ENCODE measurements at regions not wholly inside any gene's neighbourhood (a gene's known extent, or its start where the extent isn't known, plus 50 kb on each side); places are given as distances from the start of the nearest gene placed in this dataset.

GRCh38 chr7:17070231-17070708 lies 188.5 kb upstream of the AGR3 start:
- no peak for DNase-seq
- no peaks in the 10 kb centered on the region for H3K27me3 ChIP-seq (replicated peaks; ENCODE audit: insufficient read depth, low read length)
- no peak for TF ChIP-seq EZH2 (optimal IDR thresholded peaks at IDR 0.05; ENCODE audit: low read depth, low read length)
- TF ChIP-seq, protein P1, sequence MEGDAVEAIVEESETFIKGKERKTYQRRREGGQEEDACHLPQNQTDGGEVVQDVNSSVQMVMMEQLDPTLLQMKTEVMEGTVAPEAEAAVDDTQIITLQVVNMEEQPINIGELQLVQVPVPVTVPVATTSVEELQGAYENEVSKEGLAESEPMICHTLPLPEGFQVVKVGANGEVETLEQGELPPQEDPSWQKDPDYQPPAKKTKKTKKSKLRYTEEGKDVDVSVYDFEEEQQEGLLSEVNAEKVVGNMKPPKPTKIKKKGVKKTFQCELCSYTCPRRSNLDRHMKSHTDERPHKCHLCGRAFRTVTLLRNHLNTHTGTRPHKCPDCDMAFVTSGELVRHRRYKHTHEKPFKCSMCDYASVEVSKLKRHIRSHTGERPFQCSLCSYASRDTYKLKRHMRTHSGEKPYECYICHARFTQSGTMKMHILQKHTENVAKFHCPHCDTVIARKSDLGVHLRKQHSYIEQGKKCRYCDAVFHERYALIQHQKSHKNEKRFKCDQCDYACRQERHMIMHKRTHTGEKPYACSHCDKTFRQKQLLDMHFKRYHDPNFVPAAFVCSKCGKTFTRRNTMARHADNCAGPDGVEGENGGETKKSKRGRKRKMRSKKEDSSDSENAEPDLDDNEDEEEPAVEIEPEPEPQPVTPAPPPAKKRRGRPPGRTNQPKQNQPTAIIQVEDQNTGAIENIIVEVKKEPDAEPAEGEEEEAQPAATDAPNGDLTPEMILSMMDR (IDR thresholded peaks at IDR 0.05; ENCODE audit: low read length), result no peak
- TF ChIP-seq EZH2phosphoT487 (IDR thresholded peaks at IDR 0.05; ENCODE audit: low read length), result no peak
- H2AFZ ChIP-seq (ENCODE audit: low read length), result no peak overlapping the region
- no peak overlapping the region for H3K9ac ChIP-seq (ENCODE audit: low read length)
- no peaks in the 10 kb centered on the region for H3K79me2 ChIP-seq (ENCODE audit: low read length)
- no peak overlapping the region for H3K27ac ChIP-seq (ENCODE audit: low read length)
- no peak overlapping the region for H3K4me3 ChIP-seq (ENCODE audit: low read length)
- peaks cover 3% of the 10 kb centered on the region; the same call in 1 of the 2 replicates for H3K4me1 ChIP-seq (ENCODE audit: low read length)
- H4K20me1 ChIP-seq (ENCODE audit: insufficient read depth, low read length), result no peaks in the 10 kb centered on the region
- no peak overlapping the region for H3K4me2 ChIP-seq (ENCODE audit: low read depth, low read length)
- H3F3A ChIP-seq (ENCODE audit: insufficient read depth, low read length), result no peaks in the 10 kb centered on the region
- H3K9me2 ChIP-seq (replicated peaks; ENCODE audit: insufficient read depth, low read length), result no peaks in the 10 kb centered on the region
- no peaks in the 10 kb centered on the region for H3K9me3 ChIP-seq (replicated peaks; ENCODE audit: insufficient read depth, low read length)
- no peaks in the 10 kb centered on the region for H3K36me3 ChIP-seq (replicated peaks; ENCODE audit: insufficient read depth, low read length)

GRCh38 chr7:17071866-17072265 lies 190.1 kb upstream of the AGR3 start:
- Histone ChIP-seq H3F3A (ENCODE audit: insufficient read depth, low read length) (no peaks in the 10 kb centered on the region), H3K36me3 (replicated peaks; ENCODE audit: insufficient read depth, low read length) (no peaks in the 10 kb centered on the region), H3K9ac (ENCODE audit: low read length) (no peak overlapping the region), H3K9me3 (replicated peaks; ENCODE audit: insufficient read depth, low read length) (no peaks in the 10 kb centered on the region), H3K79me2 (ENCODE audit: low read length) (no peaks in the 10 kb centered on the region), H3K4me3 (ENCODE audit: low read length) (no peak overlapping the region), H3K27me3 (replicated peaks; ENCODE audit: insufficient read depth, low read length) (no peaks in the 10 kb centered on the region), H2AFZ (ENCODE audit: low read length) (no peak overlapping the region), H4K20me1 (ENCODE audit: insufficient read depth, low read length) (no peaks in the 10 kb centered on the region), H3K27ac (ENCODE audit: low read length) (no peak overlapping the region), H3K9me2 (replicated peaks; ENCODE audit: insufficient read depth, low read length) (no peaks in the 10 kb centered on the region), H3K4me2 (ENCODE audit: low read depth, low read length) (no peak overlapping the region), H3K4me1 (ENCODE audit: low read length) (peaks cover 3% of the 10 kb centered on the region; the same call in 1 of the 2 replicates)
- TF ChIP-seq, protein P1 (IDR thresholded peaks at IDR 0.05; ENCODE audit: low read length), result no peak
- TF ChIP-seq EZH2phosphoT487 (IDR thresholded peaks at IDR 0.05; ENCODE audit: low read length), result no peak
- DNase-seq, result no peak

GRCh38 chr7:17075601-17076255 lies 193.9 kb upstream of the AGR3 start:
- no peaks in the 10 kb centered on the region for H3K9me2 ChIP-seq (replicated peaks; ENCODE audit: insufficient read depth, low read length)
- no peak overlapping the region for H2AFZ ChIP-seq (ENCODE audit: low read length)
- peaks cover 3% of the 10 kb centered on the region; the same call in 1 of the 2 replicates for H3K4me1 ChIP-seq (ENCODE audit: low read length)
- H3K9ac ChIP-seq (ENCODE audit: low read length), result no peak overlapping the region
- no peaks in the 10 kb centered on the region for H3K36me3 ChIP-seq (replicated peaks; ENCODE audit: insufficient read depth, low read length)
- DNase-seq, result no peak
- no peaks in the 10 kb centered on the region for H4K20me1 ChIP-seq (ENCODE audit: insufficient read depth, low read length)
- no peak overlapping the region for H3K27ac ChIP-seq (ENCODE audit: low read length)
- H3K27me3 ChIP-seq (replicated peaks; ENCODE audit: insufficient read depth, low read length), result no peaks in the 10 kb centered on the region
- TF ChIP-seq EZH2phosphoT487 (IDR thresholded peaks at IDR 0.05; ENCODE audit: low read length), result no peak
- TF ChIP-seq EZH2 (optimal IDR thresholded peaks at IDR 0.05; ENCODE audit: low read depth, low read length), result no peak
- TF ChIP-seq, protein P1 (IDR thresholded peaks at IDR 0.05; ENCODE audit: low read length), result no peak
- no peak overlapping the region for H3K4me3 ChIP-seq (ENCODE audit: low read length)
- no peaks in the 10 kb centered on the region for H3F3A ChIP-seq (ENCODE audit: insufficient read depth, low read length)
- no peak overlapping the region for H3K4me2 ChIP-seq (ENCODE audit: low read depth, low read length)
- no peaks in the 10 kb centered on the region for H3K9me3 ChIP-seq (replicated peaks; ENCODE audit: insufficient read depth, low read length)
- no peaks in the 10 kb centered on the region for H3K79me2 ChIP-seq (ENCODE audit: low read length)

Measured in MM.1S (cell line).